GM03348 (cell line): ENCODE measurements at regions not wholly inside any gene's neighbourhood (a gene's known extent, or its start where the extent isn't known, plus 50 kb on each side); places are given as distances from the start of the nearest gene placed in this dataset.
"Not testable (repeated sequence)": the region's sequence is repeated elsewhere in the genome, so short reads cannot be mapped to it uniquely, and the experiment has no call there.

Source experiments
- DNase-seq: peaks from one replicate; pipeline ENCODE4 v3.0.0; 2012; ENCODE audit warnings: low spot score

DNA sequence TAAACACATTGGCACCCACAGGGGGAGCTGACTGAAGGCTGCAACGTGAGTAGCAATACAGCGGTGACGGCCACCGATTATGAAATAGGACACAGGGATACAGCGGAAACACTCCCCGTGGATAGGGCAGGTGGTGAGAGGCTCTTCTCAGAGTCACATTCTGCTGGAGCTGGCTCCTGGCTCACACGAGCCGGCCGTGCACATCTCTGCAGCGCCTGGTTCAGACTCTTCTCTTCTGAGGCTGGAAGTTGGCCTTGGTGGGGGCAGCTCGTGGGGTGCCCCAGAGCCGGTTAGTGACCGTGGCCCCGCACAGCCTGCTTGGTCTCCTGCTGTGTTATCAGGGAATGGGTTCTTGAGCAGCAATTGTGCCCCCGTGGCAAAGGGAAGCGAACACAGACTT is 61.3 kb upstream of the EN2 start:
- no peak for DNase-seq

DNA sequence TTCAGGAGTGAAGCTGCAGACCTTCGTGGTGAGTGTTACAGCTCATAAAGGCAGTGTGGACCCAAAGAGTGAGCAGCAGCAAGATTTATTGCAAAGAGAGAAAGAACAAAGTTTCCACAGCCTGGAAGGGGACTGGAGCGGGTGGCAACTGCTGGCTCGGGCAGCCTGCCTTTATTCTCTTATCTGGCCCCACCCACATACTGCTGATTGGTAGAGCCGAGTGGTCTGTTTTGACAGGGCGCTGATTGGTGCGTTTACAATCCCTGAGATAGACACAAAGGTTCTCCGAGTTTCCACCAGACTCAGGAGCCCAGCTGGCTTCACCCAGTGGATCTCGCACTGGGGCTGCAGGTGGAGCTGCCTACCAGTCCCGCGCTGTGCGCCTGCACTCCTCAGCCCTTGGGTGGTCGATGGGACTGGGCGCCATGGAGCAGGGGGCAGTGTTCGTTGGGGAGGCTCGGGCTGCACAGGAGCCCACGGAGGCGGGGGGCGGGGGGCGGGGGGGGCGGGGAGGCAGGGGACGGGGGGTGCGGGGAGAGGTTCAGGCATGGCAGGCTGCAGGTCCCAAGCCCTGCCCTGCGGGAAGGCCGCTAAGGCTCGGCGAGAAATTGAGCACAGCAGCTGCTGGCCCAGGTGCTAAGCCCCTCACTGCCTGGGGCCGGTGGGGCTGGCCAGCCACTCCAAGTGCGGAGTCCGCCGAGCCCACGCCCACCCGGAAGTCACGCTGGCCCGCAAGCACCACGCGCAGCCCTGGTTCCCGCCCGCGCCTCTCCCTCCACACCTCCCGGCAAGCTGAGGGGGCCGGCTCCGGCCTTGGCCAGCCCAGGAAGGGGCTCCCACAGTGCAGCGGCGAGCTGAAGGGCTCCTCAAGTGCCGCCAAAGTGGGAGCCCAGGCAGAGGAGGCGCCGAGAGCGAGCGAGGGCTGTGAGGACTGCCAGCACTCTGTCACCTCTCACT is 59.9 kb upstream of the EN2 start:
- not testable (repeated sequence) for DNase-seq

DNA sequence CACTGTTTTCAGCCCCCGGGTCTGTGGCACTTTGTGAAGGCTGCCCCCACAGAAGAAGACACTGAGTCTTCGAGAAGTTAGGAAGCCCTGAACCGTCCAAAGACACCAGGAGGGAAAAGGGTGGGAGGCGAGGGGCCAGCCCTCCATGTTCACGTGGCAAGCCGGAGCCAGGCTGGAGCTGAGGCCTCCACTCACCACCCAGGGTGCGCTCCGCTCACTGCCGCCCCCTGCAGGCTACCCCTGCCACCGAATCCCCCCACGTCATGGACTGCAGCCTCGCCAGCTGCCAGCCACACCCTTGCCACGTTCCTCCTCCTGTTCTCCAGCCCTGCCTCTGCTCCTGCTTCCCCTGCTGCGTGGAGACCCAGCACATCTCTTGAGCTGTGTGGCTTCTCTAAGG is 59.0 kb upstream of the EN2 start:
- DNase-seq: no peak

GRCh38 chr7:155399577-155399976 is 58.4 kb upstream of the EN2 start:
- DNase-seq: no peak

DNA sequence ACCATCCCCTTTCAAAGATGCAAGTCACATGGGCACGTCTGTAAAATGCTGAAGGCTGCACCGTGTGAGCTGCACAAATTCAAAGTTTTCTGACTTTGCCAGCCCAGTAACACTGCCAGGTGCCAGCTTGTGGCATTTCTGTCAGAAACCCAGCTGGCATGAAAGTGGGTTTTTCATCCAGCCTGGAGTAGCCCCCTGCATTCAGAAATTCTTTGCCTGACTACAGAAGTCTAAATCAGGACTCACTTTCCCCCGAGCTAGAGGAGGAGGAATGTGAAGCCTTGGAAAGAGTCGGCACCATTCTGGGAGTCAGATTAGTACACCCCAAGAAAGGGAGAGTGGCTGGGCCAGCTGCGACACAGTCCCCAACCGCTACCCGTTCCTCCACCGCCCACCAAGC is 56.7 kb upstream of the EN2 start:
- DNase-seq: no peak

GRCh38 chr7:155401884-155402283 is 56.0 kb upstream of the EN2 start:
- DNase-seq: no peak

DNA sequence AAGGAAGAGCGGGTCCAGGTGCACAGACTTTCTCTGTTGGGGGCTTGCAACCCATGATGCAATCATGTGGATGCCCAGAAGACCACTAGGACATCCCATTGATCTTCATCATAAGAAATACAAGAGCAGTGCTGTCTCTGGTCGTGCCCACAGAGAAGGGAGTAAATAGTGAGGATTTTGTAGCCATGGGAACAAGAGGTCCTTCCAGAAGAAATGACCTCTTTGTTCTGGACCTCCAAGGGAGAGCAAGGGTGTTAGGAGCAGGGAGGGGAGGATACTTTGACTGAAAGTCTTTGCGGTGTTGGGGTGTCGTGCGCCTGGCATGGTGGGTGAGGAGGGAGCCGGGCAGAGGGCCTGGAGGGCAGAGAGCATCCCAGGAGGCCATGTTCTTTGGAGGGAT is 55.0 kb upstream of the EN2 start:
- DNase-seq: no peak

GRCh38 chr7:155404976-155405375 is 53.0 kb upstream of the EN2 start:
- DNase-seq: no peak

DNA sequence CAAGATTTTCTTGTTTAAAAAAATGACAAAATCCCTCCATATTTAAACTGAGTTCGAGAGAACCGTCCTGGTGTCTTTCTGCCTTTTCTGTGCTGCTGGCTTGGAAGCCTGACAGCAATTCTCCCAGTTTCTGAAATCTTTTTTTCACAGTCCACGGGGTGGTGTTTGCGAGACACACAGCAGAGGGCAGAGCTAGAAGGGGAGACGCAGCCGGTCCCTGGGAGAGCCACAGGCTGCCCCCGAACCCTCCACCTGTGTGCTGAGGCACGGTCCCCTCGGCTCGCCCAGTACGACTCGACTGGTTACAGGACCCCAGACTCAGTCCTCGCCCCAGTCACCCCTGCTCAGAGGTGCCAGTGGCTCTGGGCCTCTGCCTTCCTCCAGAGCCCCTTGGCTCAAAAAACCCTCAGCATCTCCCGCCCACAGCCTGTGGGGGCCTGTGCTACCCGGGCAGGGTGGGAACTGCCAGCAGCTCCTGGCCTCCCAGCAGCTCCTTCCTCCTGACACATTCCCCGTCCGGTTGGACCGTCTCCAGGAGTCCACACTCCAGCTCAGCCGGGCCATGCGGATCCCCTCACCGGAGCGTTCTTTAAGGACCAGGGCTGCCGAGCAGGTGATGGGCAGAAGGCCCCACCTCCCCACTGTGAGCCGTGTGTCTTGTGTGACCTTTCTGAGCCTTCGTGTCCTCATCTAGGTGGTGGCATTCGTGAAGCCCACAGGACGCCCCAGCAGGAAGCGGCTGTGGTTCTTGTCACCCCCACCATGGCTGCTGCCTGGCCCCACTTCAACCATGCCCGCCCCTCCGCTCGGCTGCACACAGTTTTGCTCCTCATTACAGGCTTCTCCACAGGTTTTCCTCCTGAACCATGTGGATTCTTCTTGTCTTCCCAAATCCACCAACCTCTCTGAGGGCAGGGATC is 52.3 kb upstream of the EN2 start:
- no peak for DNase-seq

- DNase-seq: no peak
Observed at GRCh38 chr7:155407799-155408198, 50.1 kb upstream of the EN2 start.
